ENCODE measurements at regions not wholly inside any gene's neighbourhood (a gene's known extent, or its start where the extent isn't known, plus 50 kb on each side); places are given as distances from the start of the nearest gene placed in this dataset.

DNA sequence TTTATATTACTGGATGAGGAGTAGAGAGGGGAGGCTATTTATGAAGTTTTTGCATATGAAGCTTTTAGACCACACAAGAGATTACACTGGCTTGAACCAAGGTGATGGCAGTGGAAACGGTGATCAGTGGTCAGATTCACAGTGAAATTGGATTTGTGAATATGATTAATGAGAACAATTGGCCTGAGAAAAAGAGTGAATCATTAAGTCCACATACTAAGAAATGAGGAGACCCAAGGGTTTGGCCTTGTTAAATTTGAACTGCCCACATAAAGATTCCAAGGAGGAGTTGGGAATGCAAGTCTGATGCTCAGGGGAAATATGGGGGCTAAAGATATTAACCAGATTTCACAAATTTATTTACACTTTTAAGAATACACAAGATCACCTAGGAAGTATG is 155.3 kb upstream of the ADGRL3 start:
- TF ChIP-seq, protein P1, sequence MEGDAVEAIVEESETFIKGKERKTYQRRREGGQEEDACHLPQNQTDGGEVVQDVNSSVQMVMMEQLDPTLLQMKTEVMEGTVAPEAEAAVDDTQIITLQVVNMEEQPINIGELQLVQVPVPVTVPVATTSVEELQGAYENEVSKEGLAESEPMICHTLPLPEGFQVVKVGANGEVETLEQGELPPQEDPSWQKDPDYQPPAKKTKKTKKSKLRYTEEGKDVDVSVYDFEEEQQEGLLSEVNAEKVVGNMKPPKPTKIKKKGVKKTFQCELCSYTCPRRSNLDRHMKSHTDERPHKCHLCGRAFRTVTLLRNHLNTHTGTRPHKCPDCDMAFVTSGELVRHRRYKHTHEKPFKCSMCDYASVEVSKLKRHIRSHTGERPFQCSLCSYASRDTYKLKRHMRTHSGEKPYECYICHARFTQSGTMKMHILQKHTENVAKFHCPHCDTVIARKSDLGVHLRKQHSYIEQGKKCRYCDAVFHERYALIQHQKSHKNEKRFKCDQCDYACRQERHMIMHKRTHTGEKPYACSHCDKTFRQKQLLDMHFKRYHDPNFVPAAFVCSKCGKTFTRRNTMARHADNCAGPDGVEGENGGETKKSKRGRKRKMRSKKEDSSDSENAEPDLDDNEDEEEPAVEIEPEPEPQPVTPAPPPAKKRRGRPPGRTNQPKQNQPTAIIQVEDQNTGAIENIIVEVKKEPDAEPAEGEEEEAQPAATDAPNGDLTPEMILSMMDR (IDR thresholded peaks at IDR 0.05; ENCODE audit: poor library complexity) = no peak
- TF ChIP-seq EZH2 (IDR thresholded peaks at IDR 0.05; ENCODE audit: borderline replicate concordance) = no peak

All from hepatocyte (in vitro differentiated cells).